Vagina (tissue), 2 donors: ENCODE measurements at regions not wholly inside any gene's neighbourhood (a gene's known extent, or its start where the extent isn't known, plus 50 kb on each side); places are given as distances from the start of the nearest gene placed in this dataset.

Source experiments
- POLR2AphosphoS5 ChIP-seq, 2 donors: sonication (generic); formaldehyde crosslinking; IDR thresholded peaks; one replicate each; pipeline ENCODE4 v1.9.0; 2017; ENCODE audit warnings: antibody characterized with exemption in 2 of 2, mild to moderate bottlenecking in 2 of 2, low read depth in 1 of 2; ENCODE audit not compliant: insufficient read depth in 1 of 2
- TF ChIP-seq, protein P1 (sequence below), 3 experiments: fragments of 450-650 bp in 2 of 3; fragments of 200-600 bp in 1 of 3; sonication (generic) in 1 of 3; IDR thresholded peaks; one replicate each; pipeline ENCODE4 v1.5.1; 2017 to 2019; ENCODE audit warnings: antibody characterized with exemption in 3 of 3, mild to moderate bottlenecking in 2 of 3, moderate library complexity in 2 of 3

DNA sequence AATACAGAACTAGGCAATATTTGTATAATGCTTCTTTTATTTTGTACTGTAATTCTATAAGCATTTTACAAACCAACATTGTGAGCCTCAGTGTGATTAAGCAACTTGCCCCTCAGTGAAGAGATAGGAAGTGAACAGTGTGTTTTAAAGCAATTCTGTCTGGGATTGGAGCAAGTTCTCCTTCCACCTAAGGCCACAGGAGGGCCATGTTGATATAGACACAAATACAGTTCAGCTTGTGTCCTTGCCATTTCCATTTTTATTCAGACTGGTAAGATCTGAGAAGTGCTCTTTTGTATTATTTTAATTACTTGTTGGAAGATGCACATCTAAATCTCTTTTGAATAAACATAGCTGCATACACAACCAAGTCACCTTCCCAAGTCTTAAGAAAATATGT, 416.3 kb upstream of the COBL start:
- no peak for TF ChIP-seq POLR2AphosphoS5 (IDR thresholded peaks at IDR 0.05; ENCODE audit: insufficient read depth in 1 of 2, low read depth in 1 of 2)
- TF ChIP-seq, protein P1, sequence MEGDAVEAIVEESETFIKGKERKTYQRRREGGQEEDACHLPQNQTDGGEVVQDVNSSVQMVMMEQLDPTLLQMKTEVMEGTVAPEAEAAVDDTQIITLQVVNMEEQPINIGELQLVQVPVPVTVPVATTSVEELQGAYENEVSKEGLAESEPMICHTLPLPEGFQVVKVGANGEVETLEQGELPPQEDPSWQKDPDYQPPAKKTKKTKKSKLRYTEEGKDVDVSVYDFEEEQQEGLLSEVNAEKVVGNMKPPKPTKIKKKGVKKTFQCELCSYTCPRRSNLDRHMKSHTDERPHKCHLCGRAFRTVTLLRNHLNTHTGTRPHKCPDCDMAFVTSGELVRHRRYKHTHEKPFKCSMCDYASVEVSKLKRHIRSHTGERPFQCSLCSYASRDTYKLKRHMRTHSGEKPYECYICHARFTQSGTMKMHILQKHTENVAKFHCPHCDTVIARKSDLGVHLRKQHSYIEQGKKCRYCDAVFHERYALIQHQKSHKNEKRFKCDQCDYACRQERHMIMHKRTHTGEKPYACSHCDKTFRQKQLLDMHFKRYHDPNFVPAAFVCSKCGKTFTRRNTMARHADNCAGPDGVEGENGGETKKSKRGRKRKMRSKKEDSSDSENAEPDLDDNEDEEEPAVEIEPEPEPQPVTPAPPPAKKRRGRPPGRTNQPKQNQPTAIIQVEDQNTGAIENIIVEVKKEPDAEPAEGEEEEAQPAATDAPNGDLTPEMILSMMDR (IDR thresholded peaks at IDR 0.05) = no peak
